C4-2B (cell line): ENCODE measurements at regions not wholly inside any gene's neighbourhood (a gene's known extent, or its start where the extent isn't known, plus 50 kb on each side); places are given as distances from the start of the nearest gene placed in this dataset.

ENCODE experiments used
- ZFX ChIP-seq: fragments of 450-650 bp; IDR thresholded peaks from 2 replicates; pipeline ENCODE4 v1.6.1; 2017
- TF ChIP-seq, protein P1 (sequence below): fragments of 450-650 bp; conservative IDR thresholded peaks from 2 replicates; pipeline ENCODE4 v1.5.1; 2017; ENCODE audit warnings: mild to moderate bottlenecking

DNA sequence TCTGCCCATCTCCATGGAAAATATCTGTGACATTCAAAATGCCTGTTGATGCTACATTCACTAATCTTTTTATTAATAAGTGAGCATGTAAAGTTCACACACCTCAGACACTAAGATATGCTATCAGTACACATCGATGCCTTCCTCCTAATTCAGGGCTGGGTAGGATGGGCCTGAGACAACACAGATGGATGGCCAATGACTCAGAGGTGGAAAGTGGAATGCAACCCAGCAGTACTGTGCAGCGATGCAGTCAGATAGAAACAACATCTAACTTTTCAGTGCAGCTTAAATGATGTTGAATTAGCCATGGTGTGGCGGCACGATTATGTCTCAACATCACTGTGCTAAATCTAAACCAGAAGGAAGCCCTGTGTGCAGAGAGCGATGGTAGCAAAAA lies 161.6 kb upstream of the KCNJ15 start:
- TF ChIP-seq, protein P1, sequence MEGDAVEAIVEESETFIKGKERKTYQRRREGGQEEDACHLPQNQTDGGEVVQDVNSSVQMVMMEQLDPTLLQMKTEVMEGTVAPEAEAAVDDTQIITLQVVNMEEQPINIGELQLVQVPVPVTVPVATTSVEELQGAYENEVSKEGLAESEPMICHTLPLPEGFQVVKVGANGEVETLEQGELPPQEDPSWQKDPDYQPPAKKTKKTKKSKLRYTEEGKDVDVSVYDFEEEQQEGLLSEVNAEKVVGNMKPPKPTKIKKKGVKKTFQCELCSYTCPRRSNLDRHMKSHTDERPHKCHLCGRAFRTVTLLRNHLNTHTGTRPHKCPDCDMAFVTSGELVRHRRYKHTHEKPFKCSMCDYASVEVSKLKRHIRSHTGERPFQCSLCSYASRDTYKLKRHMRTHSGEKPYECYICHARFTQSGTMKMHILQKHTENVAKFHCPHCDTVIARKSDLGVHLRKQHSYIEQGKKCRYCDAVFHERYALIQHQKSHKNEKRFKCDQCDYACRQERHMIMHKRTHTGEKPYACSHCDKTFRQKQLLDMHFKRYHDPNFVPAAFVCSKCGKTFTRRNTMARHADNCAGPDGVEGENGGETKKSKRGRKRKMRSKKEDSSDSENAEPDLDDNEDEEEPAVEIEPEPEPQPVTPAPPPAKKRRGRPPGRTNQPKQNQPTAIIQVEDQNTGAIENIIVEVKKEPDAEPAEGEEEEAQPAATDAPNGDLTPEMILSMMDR: no peak
- no peak for TF ChIP-seq ZFX
